Ishikawa (cell line): ENCODE measurements at regions not wholly inside any gene's neighbourhood (a gene's known extent, or its start where the extent isn't known, plus 50 kb on each side); places are given as distances from the start of the nearest gene placed in this dataset.

Source experiments
- CEBPB ChIP-seq: IDR thresholded peaks from 2 replicates; pipeline ENCODE4 v1.6.1; 2012
- CREB1 ChIP-seq: IDR thresholded peaks from 2 replicates; pipeline ENCODE4 v1.6.1; 2012; ENCODE audit warnings: low read depth
- EGR1 ChIP-seq: IDR thresholded peaks from 2 replicates; pipeline ENCODE4 v1.6.1; 2012
- EP300 ChIP-seq: IDR thresholded peaks from 2 replicates; pipeline ENCODE4 v1.6.1; 2012; ENCODE audit warnings: borderline replicate concordance
- FOXM1 ChIP-seq: IDR thresholded peaks from 2 replicates; pipeline ENCODE4 v1.6.1; 2012; ENCODE audit warnings: low read depth, borderline replicate concordance
- NFIC ChIP-seq: IDR thresholded peaks from 2 replicates; pipeline ENCODE4 v1.6.1; 2012
- RAD21 ChIP-seq: IDR thresholded peaks from 2 replicates; pipeline ENCODE4 v1.6.1; 2012; ENCODE audit warnings: low read depth
- TAF1 ChIP-seq: IDR thresholded peaks from 2 replicates; pipeline ENCODE4 v1.6.1; 2012; ENCODE audit warnings: low read depth, mild to moderate bottlenecking
- TCF12 ChIP-seq: IDR thresholded peaks from 2 replicates; pipeline ENCODE4 v1.6.1; 2012; ENCODE audit warnings: low read depth
- TEAD4 ChIP-seq: IDR thresholded peaks from 2 replicates; pipeline ENCODE4 v1.6.1; 2012
- USF1 ChIP-seq: IDR thresholded peaks from 2 replicates; pipeline ENCODE4 v1.6.1; 2012
- YY1 ChIP-seq: IDR thresholded peaks from 2 replicates; pipeline ENCODE4 v1.6.1; 2012; ENCODE audit warnings: low read depth
- ZBTB7A ChIP-seq: IDR thresholded peaks from 2 replicates; pipeline ENCODE4 v1.6.1; 2012; ENCODE audit warnings: low read depth
- TF ChIP-seq, protein P1 (sequence below): IDR thresholded peaks from 2 replicates; pipeline ENCODE4 v1.6.1; 2012
- TF ChIP-seq, protein P2 (sequence below): IDR thresholded peaks from 2 replicates; pipeline ENCODE4 v1.6.1; 2012; ENCODE audit warnings: low read depth, mild to moderate bottlenecking

- no peak for TF ChIP-seq ZBTB7A
- TF ChIP-seq, protein P1, sequence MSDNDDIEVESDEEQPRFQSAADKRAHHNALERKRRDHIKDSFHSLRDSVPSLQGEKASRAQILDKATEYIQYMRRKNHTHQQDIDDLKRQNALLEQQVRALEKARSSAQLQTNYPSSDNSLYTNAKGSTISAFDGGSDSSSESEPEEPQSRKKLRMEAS, result no peak
- no peak for TF ChIP-seq CREB1
- TF ChIP-seq EP300, result no peak
- no peak for TF ChIP-seq TCF12
Measured at GRCh38 chrX:99572711-99573110, 837.4 kb downstream of the PCDH19 start.

GRCh38 chrX:99549381-99549780 lies 860.7 kb downstream of the PCDH19 start:
- TF ChIP-seq EGR1, result no peak
- no peak for TF ChIP-seq TCF12
- TF ChIP-seq, protein P1, result no peak
- no peak for TF ChIP-seq CEBPB
- TF ChIP-seq CREB1, result no peak
- no peak for TF ChIP-seq YY1
- no peak for TF ChIP-seq EP300
- TF ChIP-seq, protein P2, sequence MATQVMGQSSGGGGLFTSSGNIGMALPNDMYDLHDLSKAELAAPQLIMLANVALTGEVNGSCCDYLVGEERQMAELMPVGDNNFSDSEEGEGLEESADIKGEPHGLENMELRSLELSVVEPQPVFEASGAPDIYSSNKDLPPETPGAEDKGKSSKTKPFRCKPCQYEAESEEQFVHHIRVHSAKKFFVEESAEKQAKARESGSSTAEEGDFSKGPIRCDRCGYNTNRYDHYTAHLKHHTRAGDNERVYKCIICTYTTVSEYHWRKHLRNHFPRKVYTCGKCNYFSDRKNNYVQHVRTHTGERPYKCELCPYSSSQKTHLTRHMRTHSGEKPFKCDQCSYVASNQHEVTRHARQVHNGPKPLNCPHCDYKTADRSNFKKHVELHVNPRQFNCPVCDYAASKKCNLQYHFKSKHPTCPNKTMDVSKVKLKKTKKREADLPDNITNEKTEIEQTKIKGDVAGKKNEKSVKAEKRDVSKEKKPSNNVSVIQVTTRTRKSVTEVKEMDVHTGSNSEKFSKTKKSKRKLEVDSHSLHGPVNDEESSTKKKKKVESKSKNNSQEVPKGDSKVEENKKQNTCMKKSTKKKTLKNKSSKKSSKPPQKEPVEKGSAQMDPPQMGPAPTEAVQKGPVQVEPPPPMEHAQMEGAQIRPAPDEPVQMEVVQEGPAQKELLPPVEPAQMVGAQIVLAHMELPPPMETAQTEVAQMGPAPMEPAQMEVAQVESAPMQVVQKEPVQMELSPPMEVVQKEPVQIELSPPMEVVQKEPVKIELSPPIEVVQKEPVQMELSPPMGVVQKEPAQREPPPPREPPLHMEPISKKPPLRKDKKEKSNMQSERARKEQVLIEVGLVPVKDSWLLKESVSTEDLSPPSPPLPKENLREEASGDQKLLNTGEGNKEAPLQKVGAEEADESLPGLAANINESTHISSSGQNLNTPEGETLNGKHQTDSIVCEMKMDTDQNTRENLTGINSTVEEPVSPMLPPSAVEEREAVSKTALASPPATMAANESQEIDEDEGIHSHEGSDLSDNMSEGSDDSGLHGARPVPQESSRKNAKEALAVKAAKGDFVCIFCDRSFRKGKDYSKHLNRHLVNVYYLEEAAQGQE, result no peak
- TF ChIP-seq FOXM1, result no peak
- TF ChIP-seq TEAD4, result no peak
- no peak for TF ChIP-seq NFIC
- no peak for TF ChIP-seq ZBTB7A
- TF ChIP-seq USF1, result no peak
- TF ChIP-seq TAF1, result no peak
- no peak for TF ChIP-seq RAD21

GRCh38 chrX:99522450-99522849 lies 887.6 kb downstream of the PCDH19 start:
- TF ChIP-seq YY1 (no peak), EP300 (no peak), FOXM1 (no peak), NFIC (no peak), TEAD4 (no peak)

- TF ChIP-seq EP300, result no peak
- TF ChIP-seq CEBPB, result no peak
- TF ChIP-seq, protein P1, result no peak
- TF ChIP-seq YY1, result no peak
- no peak for TF ChIP-seq TAF1
- TF ChIP-seq EGR1, result no peak
- TF ChIP-seq, protein P2, result no peak
- TF ChIP-seq USF1, result no peak
Measured at GRCh38 chrX:99507768-99508167, 902.3 kb downstream of the PCDH19 start.

DNA sequence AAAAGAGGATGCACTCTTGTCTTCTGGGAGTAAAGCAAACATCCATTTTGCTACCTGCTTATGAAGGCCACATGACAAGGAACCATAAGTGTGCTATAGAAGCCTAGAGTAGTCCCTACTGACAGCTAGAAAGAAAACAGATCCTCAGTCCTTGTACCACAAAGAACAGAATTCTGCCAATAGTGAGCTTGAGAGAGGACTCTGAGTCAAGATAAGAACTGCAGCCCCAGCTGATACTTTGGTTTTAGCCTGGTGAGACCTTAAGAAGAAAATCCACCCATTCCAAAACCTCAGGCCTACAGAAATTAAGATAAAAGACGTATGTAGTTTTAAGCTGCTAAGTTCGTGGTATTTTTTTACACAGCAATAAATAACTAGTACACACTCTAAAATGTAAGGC lies 914.6 kb downstream of the PCDH19 start:
- TF ChIP-seq EGR1, result no peak
- TF ChIP-seq FOXM1, result no peak
- TF ChIP-seq TAF1, result no peak
- TF ChIP-seq, protein P1, result no peak
- no peak for TF ChIP-seq TEAD4
- no peak for TF ChIP-seq CREB1
- no peak for TF ChIP-seq YY1
- no peak for TF ChIP-seq RAD21
- TF ChIP-seq TCF12, result no peak
- TF ChIP-seq EP300, result no peak
- TF ChIP-seq CEBPB, result no peak
- TF ChIP-seq, protein P2, result no peak
- TF ChIP-seq ZBTB7A, result no peak
- no peak for TF ChIP-seq USF1
- TF ChIP-seq NFIC, result no peak
